Heart left ventricle (tissue), 13 donors: ENCODE measurements at regions not wholly inside any gene's neighbourhood (a gene's known extent, or its start where the extent isn't known, plus 50 kb on each side); places are given as distances from the start of the nearest gene placed in this dataset.

Experiments used
- CTCF ChIP-seq, 12 donors: fragments of 200-600 bp; sonication (generic) in 4 of 12; IDR thresholded peaks; one replicate each; pipeline versions ENCODE4 v1.5.0 to v1.8.0; 2018 to 2022; ENCODE audit warnings: antibody characterized with exemption in 12 of 12, mild to moderate bottlenecking in 5 of 12
- POLR2A ChIP-seq, 2 donors: fragments of 450-650 bp; IDR thresholded peaks; one replicate each; pipeline ENCODE4 v1.6.1; 2017; ENCODE audit warnings: antibody characterized with exemption in 2 of 2, mild to moderate bottlenecking in 2 of 2, moderate library complexity in 2 of 2
- donor health status: ischemic (EF 13 %, LVEDD 7.1; RV severe dilation, severe dysfunction).
- donor health status: DM: no; HTN: yes; CAD: no.
- donor health status: DM: no; HTN: no; CAD: no.
- donor health status: ischemic (EF 25% LVEDD 6.9; RV normal size, moderate dysfunction).
- donor health status: ischemic (EF 25% LVEDD 5.7; RV mildly dilated, moderate dysfunction).
- donor health status: ischemic (EF 35%, LVEDD 5.7; RV mildly dilated, moderate dysfunction).
- donor health status: nonischemic (EF 11% LVEDD 7.7; RV severe dilation, severe dysfunction).
- donor health status: DM: yes; HTN: yes; CAD: no.
- donor health status: PGD.
- donor health status: ischemic (EF 29% LVEDD 5.4; RV normal size, mild dysfunction).
- donor health status: nonischemic (EF 23%, LVEDD 6.1; RV moderate dilation, normal function).

GRCh38 chr1:221011145-221011544, 131.9 kb downstream of the HLX start:
- TF ChIP-seq CTCF (IDR thresholded peaks at IDR 0.05) (no peak), POLR2A (IDR thresholded peaks at IDR 0.05) (no peak)
